Brain microvascular endothelial cell (primary cell): ENCODE measurements at regions not wholly inside any gene's neighbourhood (a gene's known extent, or its start where the extent isn't known, plus 50 kb on each side); places are given as distances from the start of the nearest gene placed in this dataset.

Experiments
- DNase-seq: peaks from one replicate; pipeline ENCODE4 v3.0.0-alpha.2; 2020
- H3K27ac ChIP-seq: fragments of 250-450 bp; sonication (Bioruptor Pico); 2 replicates; pipeline ENCODE4 v1.5.1; 2020; ENCODE audit warnings: mild to moderate bottlenecking, moderate library complexity
- H3K27me3 ChIP-seq: fragments of 250-450 bp; sonication (Bioruptor Pico); replicated peaks from 2 replicates; pipeline ENCODE4 v1.5.1; 2020; ENCODE audit warnings: mild to moderate bottlenecking
- H3K36me3 ChIP-seq: fragments of 250-450 bp; sonication (Bioruptor Pico); replicated peaks from 2 replicates; pipeline ENCODE4 v1.5.1; 2020; ENCODE audit warnings: mild to moderate bottlenecking
- H3K4me3 ChIP-seq: 2 replicates; pipeline ENCODE4 v1.5.1; 2011; ENCODE audit warnings: low read depth, mild to moderate bottlenecking, control low read depth, low read length, moderate library complexity
- in situ Hi-C: cut with HindIII; loops from 2 replicates; pipeline ENCODE4 v1.10.0; 2017; ENCODE audit warnings: low sequenced_read_pairs, low pct_ligation_motif_present
- TF ChIP-seq, protein P1 (sequence below): IDR thresholded peaks from 2 replicates; pipeline ENCODE4 v1.5.1; 2011; ENCODE audit warnings: low read depth, mild to moderate bottlenecking, moderate library complexity, low read length, control low read depth, inconsistent platforms; ENCODE audit errors: missing control alignments

DNA sequence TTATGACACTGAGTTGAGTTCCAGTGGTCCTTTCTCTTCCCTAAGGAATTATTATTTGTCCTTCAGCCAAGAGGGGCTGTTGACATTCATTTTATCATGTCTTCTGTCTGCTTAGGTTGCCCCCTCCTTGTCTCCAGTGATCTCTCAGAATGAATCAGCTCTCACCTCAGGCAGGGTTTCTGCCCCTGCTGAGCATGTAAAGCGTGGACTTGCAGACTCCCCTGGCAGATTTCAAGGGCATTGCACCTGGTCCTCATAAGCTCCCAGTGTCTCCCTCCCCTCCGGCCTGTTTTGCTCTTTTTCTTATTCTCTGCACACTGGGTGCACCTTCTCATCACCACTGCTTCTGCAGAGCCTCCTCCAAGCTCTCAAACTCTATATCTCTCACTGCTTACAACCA lies 188.4 kb downstream of the KCNS3 start:
- no peaks in the 10 kb centered on the region for H3K27me3 ChIP-seq
- TF ChIP-seq, protein P1, sequence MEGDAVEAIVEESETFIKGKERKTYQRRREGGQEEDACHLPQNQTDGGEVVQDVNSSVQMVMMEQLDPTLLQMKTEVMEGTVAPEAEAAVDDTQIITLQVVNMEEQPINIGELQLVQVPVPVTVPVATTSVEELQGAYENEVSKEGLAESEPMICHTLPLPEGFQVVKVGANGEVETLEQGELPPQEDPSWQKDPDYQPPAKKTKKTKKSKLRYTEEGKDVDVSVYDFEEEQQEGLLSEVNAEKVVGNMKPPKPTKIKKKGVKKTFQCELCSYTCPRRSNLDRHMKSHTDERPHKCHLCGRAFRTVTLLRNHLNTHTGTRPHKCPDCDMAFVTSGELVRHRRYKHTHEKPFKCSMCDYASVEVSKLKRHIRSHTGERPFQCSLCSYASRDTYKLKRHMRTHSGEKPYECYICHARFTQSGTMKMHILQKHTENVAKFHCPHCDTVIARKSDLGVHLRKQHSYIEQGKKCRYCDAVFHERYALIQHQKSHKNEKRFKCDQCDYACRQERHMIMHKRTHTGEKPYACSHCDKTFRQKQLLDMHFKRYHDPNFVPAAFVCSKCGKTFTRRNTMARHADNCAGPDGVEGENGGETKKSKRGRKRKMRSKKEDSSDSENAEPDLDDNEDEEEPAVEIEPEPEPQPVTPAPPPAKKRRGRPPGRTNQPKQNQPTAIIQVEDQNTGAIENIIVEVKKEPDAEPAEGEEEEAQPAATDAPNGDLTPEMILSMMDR: no peak
- in situ Hi-C loops: no loop called here
- DNase-seq: no peak
- no peaks in the 10 kb centered on the region for H3K36me3 ChIP-seq
- H3K4me3 ChIP-seq: no peak overlapping the region
- H3K27ac ChIP-seq: no peak overlapping the region

DNA sequence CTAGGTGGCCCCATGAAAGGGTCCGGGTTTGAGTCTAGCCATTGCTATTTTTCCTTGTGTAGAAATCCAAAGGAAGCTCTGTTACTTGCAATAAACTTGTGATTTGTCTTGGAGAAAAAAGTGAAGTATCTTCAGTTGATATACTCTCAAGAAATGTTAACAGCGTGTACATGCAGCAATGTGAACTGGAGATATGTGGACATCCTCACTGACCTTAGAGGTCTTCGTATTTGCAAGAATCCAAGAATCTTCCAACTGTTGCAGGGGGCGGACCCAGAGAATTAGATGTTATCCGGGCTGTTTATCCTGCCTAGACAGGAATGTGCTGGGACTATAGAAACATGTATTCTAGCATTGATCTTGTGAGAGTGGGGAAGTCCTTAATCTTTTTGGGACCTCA lies 187.6 kb downstream of the KCNS3 start:
- H3K4me3 ChIP-seq: no peak overlapping the region
- DNase-seq: no peak
- no peak overlapping the region for H3K27ac ChIP-seq
- H3K27me3 ChIP-seq: no peaks in the 10 kb centered on the region
- TF ChIP-seq, protein P1: no peak
- no peaks in the 10 kb centered on the region for H3K36me3 ChIP-seq
- in situ Hi-C loops: no loop called here

DNA sequence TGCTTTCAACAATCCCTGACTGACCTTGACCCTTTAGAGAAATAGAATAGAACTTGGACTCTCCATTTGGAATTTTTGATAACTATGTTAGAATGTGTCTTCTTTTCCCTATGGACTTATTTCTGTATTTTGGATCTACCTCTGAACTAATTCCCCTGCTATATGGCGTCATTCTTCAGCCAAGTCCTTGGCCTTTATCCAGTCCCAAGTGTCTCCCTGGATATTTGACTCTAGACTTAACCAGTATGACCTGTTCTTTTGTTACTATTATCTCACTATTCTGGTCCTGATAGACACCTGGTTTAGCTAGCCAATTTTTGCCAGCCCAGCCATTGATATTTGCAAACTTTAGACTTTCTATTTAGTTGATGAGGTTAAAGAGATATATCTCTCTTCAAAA lies 186.8 kb downstream of the KCNS3 start:
- in situ Hi-C loops: no loop called here
- Histone ChIP-seq H3K36me3 (no peaks in the 10 kb centered on the region), H3K4me3 (no peak overlapping the region), H3K27me3 (no peaks in the 10 kb centered on the region), H3K27ac (no peak overlapping the region)
- DNase-seq: no peak
- TF ChIP-seq, protein P1: no peak

DNA sequence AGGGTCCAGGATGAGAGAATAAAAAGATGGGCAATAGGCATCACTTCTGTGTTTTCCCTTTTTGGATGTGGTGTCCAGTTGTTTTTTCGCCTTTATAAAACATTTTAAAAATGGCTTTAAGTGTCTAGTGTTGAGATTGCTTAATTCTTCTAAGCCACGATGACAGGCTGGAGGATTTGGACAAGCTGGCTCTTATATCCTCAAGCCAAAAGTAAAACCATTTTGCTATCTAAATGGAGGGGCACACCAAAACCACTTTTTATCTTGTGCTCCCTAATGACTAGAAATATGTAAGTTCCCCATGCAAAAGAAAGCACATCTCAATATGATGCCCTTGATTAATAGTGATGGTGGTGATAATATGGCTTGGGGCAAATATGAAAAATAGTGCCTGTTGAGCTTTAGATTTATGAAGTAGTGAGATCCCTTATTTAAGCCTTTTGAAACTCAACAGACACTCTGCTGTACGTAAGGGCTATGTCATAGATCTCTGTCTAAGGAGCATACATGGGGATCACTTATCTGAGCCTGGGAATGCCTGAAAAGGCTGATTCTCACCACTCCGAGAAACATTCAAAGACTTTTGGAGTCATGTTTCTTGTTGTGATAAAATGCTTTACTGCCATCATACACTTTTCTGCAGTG lies 185.5 kb downstream of the KCNS3 start:
- no peak for DNase-seq
- no peaks in the 10 kb centered on the region for H3K36me3 ChIP-seq
- TF ChIP-seq, protein P1: no peak
- in situ Hi-C loops: no loop called here
- no peak overlapping the region for H3K4me3 ChIP-seq
- no peaks in the 10 kb centered on the region for H3K27me3 ChIP-seq
- H3K27ac ChIP-seq: no peak overlapping the region

DNA sequence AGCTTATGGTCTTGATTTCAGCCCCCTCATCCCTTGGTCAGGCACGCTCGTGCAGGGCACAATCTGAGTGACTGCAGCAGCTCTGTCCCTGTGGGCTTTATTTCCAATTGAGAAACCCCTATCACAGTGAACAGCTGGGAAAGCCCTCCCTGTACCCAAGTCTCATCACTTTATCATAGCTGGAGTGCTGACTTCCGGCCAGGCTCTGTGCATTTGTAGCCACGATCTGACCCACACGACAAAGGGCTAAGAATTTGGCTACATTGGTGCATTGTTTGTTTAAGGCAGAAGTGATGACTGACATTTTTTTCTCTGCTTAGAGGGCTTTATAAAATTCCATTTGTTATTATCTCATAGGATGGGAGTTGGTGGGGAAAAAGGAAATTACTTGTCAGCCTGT lies 184.4 kb downstream of the KCNS3 start:
- Histone ChIP-seq H3K36me3 (no peaks in the 10 kb centered on the region), H3K27ac (no peak overlapping the region), H3K27me3 (no peaks in the 10 kb centered on the region), H3K4me3 (no peak overlapping the region)
- no peak for DNase-seq
- in situ Hi-C loops: no loop called here
- TF ChIP-seq, protein P1: no peak

DNA sequence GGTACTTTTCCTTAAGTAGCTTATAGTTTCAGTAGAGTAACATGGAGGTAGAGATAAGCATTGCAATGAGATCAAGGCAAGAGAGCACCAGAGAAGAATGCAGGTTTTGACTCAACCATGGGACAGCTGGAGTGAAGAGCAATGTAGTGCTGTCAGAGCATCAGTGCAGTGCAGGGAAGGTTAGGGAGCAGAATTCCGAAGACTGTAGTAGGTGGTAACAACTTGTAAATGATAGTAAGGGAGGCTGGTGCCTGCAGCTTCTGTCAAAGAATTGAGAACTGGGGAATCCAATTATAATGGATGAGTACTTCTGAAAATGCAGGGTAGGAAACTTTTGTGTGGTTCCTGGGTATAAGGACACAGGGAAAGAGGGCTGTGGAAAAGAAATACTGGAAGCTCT lies 183.2 kb downstream of the KCNS3 start:
- H3K27ac ChIP-seq: no peak overlapping the region
- H3K36me3 ChIP-seq: no peaks in the 10 kb centered on the region
- TF ChIP-seq, protein P1: no peak
- in situ Hi-C loops: no loop called here
- no peak overlapping the region for H3K4me3 ChIP-seq
- DNase-seq: no peak
- H3K27me3 ChIP-seq: no peaks in the 10 kb centered on the region
